Retina (tissue), 1 donor: ENCODE measurements at regions not wholly inside any gene's neighbourhood (a gene's known extent, or its start where the extent isn't known, plus 50 kb on each side); places are given as distances from the start of the nearest gene placed in this dataset.
A peak's percentile ranks its signal among the peaks of the same experiment; 100 is the strongest.

Source experiments
- DNase-seq: peaks from one replicate; pipeline ENCODE4 v3.0.0-alpha.2; 2016

DNA sequence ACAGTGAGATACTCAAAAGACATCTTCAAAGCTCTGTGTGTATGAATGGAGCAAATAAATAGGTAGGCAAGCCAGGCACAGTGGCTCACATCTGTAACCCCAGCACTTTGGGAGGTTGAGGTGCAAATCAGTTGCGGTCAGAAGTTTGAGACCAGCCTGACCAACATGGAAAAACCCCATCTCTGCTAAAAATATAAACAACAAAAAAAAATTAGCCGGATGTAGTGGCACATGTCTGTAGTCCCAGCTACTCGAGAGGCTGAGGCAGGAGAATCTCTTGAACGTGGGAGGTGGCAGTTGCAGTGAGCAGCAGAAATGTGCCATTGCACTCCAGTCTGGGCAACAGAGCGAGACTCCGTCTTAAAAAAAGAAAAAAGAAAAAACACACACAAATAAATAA, 945.1 kb upstream of the PIK3C3 start:
- DNase-seq: no peak

GRCh38 chr18:41004324-41004723, 950.7 kb upstream of the PIK3C3 start:
- DNase-seq: no peak

- no peak for DNase-seq
Measured at GRCh38 chr18:40995529-40995928, 959.5 kb upstream of the PIK3C3 start.

DNA sequence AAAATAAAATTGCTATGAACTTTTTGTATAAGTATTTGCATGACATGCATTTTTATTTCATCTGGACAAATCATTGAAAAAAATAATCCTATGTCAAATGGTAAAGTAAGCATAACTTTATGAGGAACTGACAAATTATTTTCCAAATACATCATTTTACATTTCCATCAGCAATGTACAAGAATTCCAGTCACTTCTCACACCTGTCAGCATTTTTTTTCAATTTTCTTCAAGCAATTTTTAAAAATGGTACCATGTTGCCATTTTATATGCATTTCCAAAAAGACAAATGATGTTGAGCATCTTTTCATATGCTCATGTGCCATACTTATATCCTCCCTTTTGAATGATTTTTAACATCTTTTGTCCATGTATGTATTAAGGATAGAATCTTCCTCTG, 961.7 kb upstream of the PIK3C3 start:
- DNase-seq: no peak

DNA sequence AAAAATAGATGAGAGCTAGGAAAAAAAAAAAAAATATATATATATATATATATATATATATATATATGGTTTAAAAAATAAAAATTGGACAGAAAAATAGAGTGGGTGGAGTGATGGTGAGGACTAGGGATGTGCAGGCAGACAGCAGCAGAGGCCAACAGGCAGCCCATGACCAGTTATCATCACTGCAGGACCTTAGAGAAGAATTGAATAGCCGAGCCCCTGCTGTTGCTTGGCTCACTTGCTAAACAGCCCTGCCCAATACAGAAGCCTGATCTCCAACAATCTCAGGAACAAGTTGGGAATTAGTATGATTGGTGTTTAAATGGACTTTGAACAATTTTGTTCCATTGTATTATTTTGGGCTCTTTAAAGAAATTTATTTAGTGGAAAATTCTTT, 967.5 kb upstream of the PIK3C3 start:
- no peak for DNase-seq

DNA sequence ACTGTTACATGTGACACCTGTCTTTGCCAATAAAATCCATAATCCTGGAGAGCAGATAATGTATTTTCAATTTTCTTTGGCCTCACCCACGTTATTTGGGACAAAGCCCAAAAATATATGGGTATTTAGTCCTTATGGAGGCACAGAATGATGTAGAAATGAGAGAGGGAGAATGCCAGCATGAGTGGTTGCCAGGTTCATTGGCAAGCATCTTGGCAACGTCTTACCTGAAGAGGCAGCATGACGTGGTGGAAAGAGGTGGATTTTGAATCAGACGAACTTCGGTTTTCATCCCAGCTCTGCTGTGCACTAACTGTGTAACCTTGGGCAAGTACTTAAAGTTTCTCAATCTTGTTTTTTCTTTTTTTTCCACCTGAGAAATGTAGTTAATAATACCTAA, 969.6 kb upstream of the PIK3C3 start:
- DNase-seq: no peak

GRCh38 chr18:40984856-40985255, 970.2 kb upstream of the PIK3C3 start:
- no peak for DNase-seq

DNA sequence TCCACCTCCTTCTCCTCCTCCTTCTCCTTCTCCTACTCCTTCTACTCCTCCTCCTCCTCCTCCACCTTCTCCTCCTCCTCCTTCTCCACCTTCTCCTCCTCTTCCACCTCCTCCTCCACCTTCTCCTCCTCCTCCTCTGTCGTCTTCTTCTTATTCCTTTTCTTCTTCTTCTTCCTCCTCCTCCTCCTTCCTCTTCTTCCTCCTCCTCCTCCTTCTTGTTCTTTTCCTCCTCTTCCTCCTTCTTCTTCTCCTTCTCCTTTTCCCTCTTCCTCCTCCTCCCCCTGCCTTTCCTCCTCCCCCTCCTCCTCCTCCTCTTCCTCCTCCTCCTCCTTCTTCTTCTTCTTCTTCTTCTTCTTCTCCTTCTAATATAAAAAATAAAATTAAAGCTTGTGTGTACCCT, 971.2 kb upstream of the PIK3C3 start:
- no peak for DNase-seq

- DNase-seq: no peak
Measured at GRCh38 chr18:40980171-40980570, 974.9 kb upstream of the PIK3C3 start.

DNA sequence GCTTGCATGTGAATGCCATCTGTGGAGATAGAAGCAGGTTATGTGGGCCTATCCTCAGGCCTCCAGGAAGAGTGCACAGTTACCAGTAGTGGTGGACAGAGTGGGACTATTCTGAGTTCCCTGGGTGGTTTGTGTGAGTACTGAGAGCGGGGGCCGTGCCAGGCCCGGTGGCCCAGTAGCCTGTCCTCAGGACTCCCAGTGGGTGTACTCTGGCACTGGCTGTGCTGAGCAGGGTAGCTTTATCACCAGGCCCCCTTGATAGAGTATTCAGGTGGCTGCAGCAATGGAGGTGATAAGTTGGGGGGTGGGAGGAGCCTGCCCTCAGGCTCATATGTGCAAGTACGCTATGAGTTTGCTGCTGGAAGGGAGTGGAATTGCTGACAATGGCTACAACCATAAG, 979.0 kb upstream of the PIK3C3 start:
- DNase-seq: no peak

GRCh38 chr18:40974448-40974847, 980.6 kb upstream of the PIK3C3 start:
- no peak for DNase-seq

GRCh38 chr18:40962784-40963183, 992.2 kb upstream of the PIK3C3 start:
- no peak for DNase-seq

DNA sequence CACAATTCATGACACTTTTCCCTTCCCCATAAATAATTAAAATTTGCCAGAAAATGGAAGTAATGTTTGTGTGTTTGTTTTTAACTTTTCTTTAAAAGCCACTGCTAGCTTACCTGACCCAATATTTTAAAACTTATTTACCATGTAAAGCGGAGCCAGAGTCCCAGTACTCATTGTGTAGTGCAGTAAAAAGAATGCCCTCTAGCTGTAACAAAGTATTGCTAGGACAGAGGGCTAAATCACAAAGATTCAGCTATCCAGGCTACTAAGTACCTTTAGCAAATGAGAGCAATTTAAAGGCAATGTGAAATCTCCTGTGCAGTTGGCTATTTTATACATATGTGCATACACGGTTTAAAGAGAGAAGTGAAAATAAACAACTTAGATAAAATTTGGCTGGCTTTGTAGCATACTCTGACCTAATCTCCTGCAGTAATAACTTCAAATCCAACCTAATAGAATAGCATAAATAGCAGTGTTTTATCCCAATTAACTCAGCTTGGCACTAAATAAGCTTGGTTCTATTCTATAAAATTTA, 997.4 kb upstream of the PIK3C3 start:
- no peak for DNase-seq

GRCh38 chr18:40956213-40956612, 998.8 kb upstream of the PIK3C3 start:
- no peak for DNase-seq

- no peak for DNase-seq
Measured at GRCh38 chr18:40955351-40955750, 999.7 kb upstream of the PIK3C3 start.

DNA sequence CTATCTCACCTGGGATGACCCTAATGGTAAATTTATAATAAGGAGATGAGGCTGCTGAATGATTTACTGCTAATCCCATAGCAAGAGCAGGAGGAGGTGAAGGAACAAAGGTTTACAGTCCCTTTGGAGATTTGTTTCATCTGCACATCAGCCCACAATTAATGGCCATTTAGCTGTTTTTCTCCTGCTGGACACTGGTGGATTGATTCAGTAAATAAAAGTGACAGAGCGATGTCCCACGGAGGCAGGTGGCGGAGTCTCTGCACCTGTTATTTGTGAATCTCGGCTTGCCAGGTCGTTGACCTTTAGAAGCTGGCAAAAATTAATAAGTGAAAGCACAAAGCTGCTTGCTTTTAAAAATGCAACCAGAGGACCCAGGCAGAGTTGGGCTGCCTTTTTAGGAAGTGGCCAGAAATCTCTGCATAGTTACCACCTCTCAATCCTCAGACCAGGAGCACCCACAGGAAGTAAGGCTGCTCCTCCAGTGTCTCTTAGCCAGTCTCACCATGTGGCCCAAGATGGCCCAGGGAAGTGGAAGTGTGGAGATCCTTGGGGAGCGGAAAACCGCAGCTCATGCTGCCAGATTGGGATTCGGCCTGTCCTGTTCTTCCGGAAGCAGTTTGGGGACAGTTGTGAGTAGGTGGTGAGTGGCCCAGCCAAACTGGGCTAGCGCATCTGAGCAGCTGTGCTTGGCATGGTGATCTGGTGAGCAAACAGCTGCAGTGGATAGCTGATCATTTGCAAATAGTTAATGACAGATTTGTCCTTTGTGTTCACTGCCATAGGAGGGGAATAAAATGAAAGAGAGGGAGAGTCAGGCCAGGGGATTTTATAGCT, 1005.7 kb upstream of the PIK3C3 start:
- DNase-seq: peak; percentile 32

- no peak for DNase-seq
Measured at GRCh38 chr18:40944576-40944975, 1010.5 kb upstream of the PIK3C3 start.

- DNase-seq: no peak
Measured at GRCh38 chr18:40939656-40940515, 1015.1 kb upstream of the PIK3C3 start.

- DNase-seq: no peak
Measured at GRCh38 chr18:40938615-40939014, 1016.4 kb upstream of the PIK3C3 start.

DNA sequence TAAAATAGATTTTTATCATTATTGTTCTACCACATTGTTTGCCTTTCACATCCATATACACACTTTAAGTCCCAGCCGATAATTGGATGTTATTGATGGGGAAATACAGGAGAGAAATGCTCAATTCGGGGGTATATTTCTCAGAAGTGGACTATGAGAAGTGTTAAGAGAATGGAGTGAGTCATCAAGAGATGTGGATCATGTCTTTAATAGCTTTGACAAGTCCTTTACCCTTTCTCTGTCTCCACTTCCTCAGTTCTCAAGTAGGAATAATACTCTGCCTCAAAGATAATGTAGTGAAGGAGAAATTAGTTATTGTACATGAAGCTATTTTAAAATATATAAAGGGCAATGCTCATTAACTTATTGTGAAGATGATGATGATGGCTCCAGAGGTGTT, 1017.6 kb upstream of the PIK3C3 start:
- no peak for DNase-seq

GRCh38 chr18:40935423-40935822, 1019.6 kb upstream of the PIK3C3 start:
- DNase-seq: no peak

DNA sequence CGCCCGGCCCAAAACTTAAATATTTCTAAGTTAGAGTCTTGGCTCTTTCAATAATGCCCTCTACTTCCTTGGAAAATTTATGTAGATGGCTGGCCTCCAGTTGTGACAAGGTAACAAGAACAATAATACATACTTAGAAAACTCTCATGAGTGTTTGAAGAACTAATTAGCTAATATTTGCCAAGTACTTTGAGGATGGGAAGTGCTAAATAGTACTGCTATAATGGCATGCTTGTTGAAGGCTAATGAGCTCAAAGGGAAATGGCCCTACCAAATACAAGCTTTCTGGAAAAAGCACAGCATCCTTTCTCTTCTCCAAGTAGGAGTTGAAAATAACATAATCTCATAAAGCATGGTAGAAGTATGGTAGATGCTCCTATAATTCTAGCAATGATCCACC, 1022.2 kb upstream of the PIK3C3 start:
- no peak for DNase-seq

DNA sequence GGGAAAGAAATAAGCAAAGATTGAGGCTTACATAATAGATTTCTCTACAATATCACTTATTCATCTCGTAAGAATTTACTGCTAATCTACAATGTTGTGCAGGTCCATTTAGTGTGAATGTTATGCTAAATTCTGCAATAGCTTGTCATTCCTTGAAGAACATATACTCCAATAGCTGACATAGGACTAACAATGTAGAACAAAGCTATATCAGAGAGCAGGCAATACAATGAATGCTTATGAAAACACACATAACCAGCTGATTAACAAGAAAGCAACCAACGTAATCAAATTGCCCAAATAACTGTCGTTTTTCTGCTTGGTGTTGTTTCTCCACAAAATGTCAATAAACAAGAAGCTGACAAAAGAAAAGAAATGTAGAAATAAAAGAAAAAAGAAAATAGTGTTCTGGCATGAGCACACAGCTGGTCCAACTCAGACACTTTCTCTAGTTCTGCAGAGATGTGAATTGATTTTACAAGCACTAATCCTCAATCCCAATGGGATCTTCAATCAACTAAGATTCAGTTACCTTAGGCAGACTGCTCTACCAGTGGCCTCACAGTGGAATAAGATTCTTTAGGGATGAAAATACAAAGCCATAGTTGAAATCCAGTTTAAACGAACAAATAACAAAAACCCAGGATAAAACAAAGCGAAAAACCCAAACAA, 1024.7 kb upstream of the PIK3C3 start:
- no peak for DNase-seq
